Stomach (tissue), 8 donors: ENCODE measurements at regions not wholly inside any gene's neighbourhood (a gene's known extent, or its start where the extent isn't known, plus 50 kb on each side); places are given as distances from the start of the nearest gene placed in this dataset.

ENCODE experiments used
- DNase-seq, 2 donors: peaks; one replicate each; pipeline versions ENCODE4 v3.0.0 to v3.0.0-alpha.2; 2013 to 2019
- H3K27ac ChIP-seq, 5 donors: fragments of 200-600 bp in 4 of 5; sonication (generic) in 4 of 5; one replicate each; pipeline ENCODE4 v1.5.1; 2013 to 2019; ENCODE audit warnings: mild to moderate bottlenecking in 1 of 5, moderate library complexity in 1 of 5
- H3K27me3 ChIP-seq, 3 donors: fragments of 200-600 bp; sonication (generic); one replicate each; pipeline ENCODE4 v1.5.1; 2017 to 2019; ENCODE audit warnings: mixed run types in 1 of 3
- H3K36me3 ChIP-seq, 4 donors: fragments of 200-600 bp; sonication (generic); 1 replicate in 3 of 4; 2 replicates in 1 of 4; pipeline ENCODE4 v1.5.1; 2016 to 2019
- H3K4me1 ChIP-seq, 4 donors: fragments of 200-600 bp; sonication (generic); one replicate each; pipeline ENCODE4 v1.5.1; 2016 to 2019
- H3K4me3 ChIP-seq, 4 donors: fragments of 200-600 bp; sonication (generic) in 3 of 4; one replicate each; pipeline ENCODE4 v1.5.1; 2016 to 2019; ENCODE audit warnings: mild to moderate bottlenecking in 1 of 4
- H3K9me3 ChIP-seq, 4 donors: fragments of 200-600 bp; sonication (generic); one replicate each; pipeline ENCODE4 v1.5.1; 2016 to 2019
- CTCF ChIP-seq, 7 experiments: fragments of 450-650 bp in 4 of 7; fragments of 200-600 bp in 3 of 7; sonication (generic) in 3 of 7; IDR thresholded peaks; one replicate each; pipeline ENCODE4 v1.5.1; 2016 to 2019; ENCODE audit warnings: antibody characterized with exemption in 7 of 7, control low read depth in 2 of 7, mild to moderate bottlenecking in 1 of 7
- EP300 ChIP-seq: sonication (generic); formaldehyde crosslinking; IDR thresholded peaks from one replicate; pipeline ENCODE4 v1.6.1; 2017; ENCODE audit warnings: antibody characterized with exemption
- POLR2A ChIP-seq, 4 donors: fragments of 450-650 bp; IDR thresholded peaks; one replicate each; pipeline ENCODE4 v1.6.1; 2016; ENCODE audit warnings: antibody characterized with exemption in 4 of 4, control low read depth in 2 of 4, mild to moderate bottlenecking in 1 of 4, moderate library complexity in 1 of 4
- POLR2AphosphoS5 ChIP-seq, 3 donors: sonication (generic); formaldehyde crosslinking; IDR thresholded peaks; one replicate each; pipeline ENCODE4 v1.6.1; 2016; ENCODE audit warnings: antibody characterized with exemption in 3 of 3
- WGBS, 5 donors: extraction: QIAGEN DNeasy Blood & Tissue Kit in 3 of 5; methylation state at CpG; one replicate each; pipeline versions ENCODE4 v1.1.5 to v1.1.7; 2013 to 2018; 5-methylcytosine and 5-hydroxymethylcytosine counted together
- intact Hi-C: fragments of 100-400 bp; cut with DNase I; formaldehyde crosslinking; loops from one replicate; pipeline ENCODE4 v1.15.1; 2023; ENCODE audit warnings: low total_unique reads
- donor health status: healthy with polysubstance abuse.
- donor health status: Bipolar disorder and iron deficiency.
- donor health status: healthy.

- no peaks in the 10 kb centered on the region for H3K4me1 ChIP-seq
- no peak for DNase-seq
- no peaks in the 10 kb centered on the region for H3K27me3 ChIP-seq
- intact Hi-C loops: no loop called here
- H3K36me3 ChIP-seq: no peaks in the 10 kb centered on the region
- H3K9me3 ChIP-seq: peaks cover 0 to 19% (median 4%) of the 10 kb centered on the region in 4 donors
- no peak overlapping the region for H3K27ac ChIP-seq
- TF ChIP-seq POLR2A (IDR thresholded peaks at IDR 0.05) (no peak), EP300 (no peak), CTCF (IDR thresholded peaks at IDR 0.05) (no peak), POLR2AphosphoS5 (IDR thresholded peaks at IDR 0.05) (no peak)
- 77 to 86% (median 80%) methylated on average over 1 of the region's 1 CpG for WGBS, 5 donors
- no peak overlapping the region for H3K4me3 ChIP-seq
These were observed 1446.1 kb downstream of the SLITRK1 start for GRCh38 chr13:82436099-82436585.

- DNase-seq: no peak
- WGBS, 5 donors: 79 to 88% (median 86%) methylated on average over 2 of the region's 2 CpGs
- Histone ChIP-seq H3K4me1 (no peaks in the 10 kb centered on the region), H3K36me3 (no peaks in the 10 kb centered on the region), H3K9me3 (peaks cover 0 to 2% (median under 1%) of the 10 kb centered on the region in 4 donors), H3K27me3 (no peaks in the 10 kb centered on the region), H3K27ac (no peak overlapping the region), H3K4me3 (no peak overlapping the region)
- TF ChIP-seq CTCF (IDR thresholded peaks at IDR 0.05): no peak
- no peak for TF ChIP-seq EP300
- TF ChIP-seq POLR2AphosphoS5 (IDR thresholded peaks at IDR 0.05): no peak
- no peak for TF ChIP-seq POLR2A (IDR thresholded peaks at IDR 0.05)
- intact Hi-C loops: no loop called here
These were observed 1449.3 kb downstream of the SLITRK1 start for GRCh38 chr13:82432949-82433348.

GRCh38 chr13:82412749-82413148, 1469.5 kb downstream of the SLITRK1 start:
- Histone ChIP-seq H3K27me3 (no peaks in the 10 kb centered on the region), H3K9me3 (no peaks in the 10 kb centered on the region), H3K4me3 (no peak overlapping the region), H3K27ac (no peak overlapping the region), H3K4me1 (no peaks in the 10 kb centered on the region), H3K36me3 (no peaks in the 10 kb centered on the region)
- TF ChIP-seq EP300: no peak
- TF ChIP-seq POLR2A (IDR thresholded peaks at IDR 0.05): no peak
- TF ChIP-seq CTCF (IDR thresholded peaks at IDR 0.05): no peak
- no peak for DNase-seq
- WGBS, 5 donors: 63 to 67% (median 66%) methylated on average over 5 of the region's 5 CpGs
- intact Hi-C loops: no loop called here

- Histone ChIP-seq H3K36me3 (no peaks in the 10 kb centered on the region), H3K27me3 (no peaks in the 10 kb centered on the region), H3K4me3 (no peak overlapping the region), H3K27ac (no peak overlapping the region), H3K9me3 (peaks cover 0 to 4% (median 0%) of the 10 kb centered on the region in 4 donors), H3K4me1 (no peaks in the 10 kb centered on the region)
- intact Hi-C loops: no loop called here
- 74 to 94% (median 88%) methylated on average over 4 of the region's 4 CpGs for WGBS, 5 donors
- no peak for DNase-seq
- no peak for TF ChIP-seq CTCF (IDR thresholded peaks at IDR 0.05)
These were observed 1475.0 kb downstream of the SLITRK1 start for GRCh38 chr13:82407321-82407720.
